HG02981 (cell line): ENCODE measurements at regions not wholly inside any gene's neighbourhood (a gene's known extent, or its start where the extent isn't known, plus 50 kb on each side); places are given as distances from the start of the nearest gene placed in this dataset.
"Not testable (repeated sequence)": the region's sequence is repeated elsewhere in the genome, so short reads cannot be mapped to it uniquely, and the experiment has no call there.

Experiments
- ATAC-seq: cut with Tn5 transposase; IDR thresholded peaks from one replicate; pipeline ENCODE4 v1.9.1; 2021; ENCODE audit warnings: mild to moderate bottlenecking, moderate library complexity; ENCODE audit not compliant: unreplicated experiment

- ATAC-seq = no peak
Measured at GRCh38 chr11:91394073-91394726, 830.4 kb upstream of the FAT3 start.

GRCh38 chr11:91382946-91383345 is 841.7 kb upstream of the FAT3 start:
- ATAC-seq = no peak

- ATAC-seq = no peak
Measured at GRCh38 chr11:91374794-91375193, 849.8 kb upstream of the FAT3 start.

GRCh38 chr11:91373497-91373896 is 851.1 kb upstream of the FAT3 start:
- ATAC-seq = no peak

- no peak for ATAC-seq
Measured at GRCh38 chr11:91366816-91367215, 857.8 kb upstream of the FAT3 start.

- ATAC-seq = no peak
Measured at GRCh38 chr11:91365986-91366585, 858.5 kb upstream of the FAT3 start.

GRCh38 chr11:91350931-91351330 is 873.7 kb upstream of the FAT3 start:
- no peak for ATAC-seq

- ATAC-seq = no peak
Measured at GRCh38 chr11:91326751-91327150, 897.9 kb upstream of the FAT3 start.

GRCh38 chr11:91326280-91326679 is 898.3 kb upstream of the FAT3 start:
- no peak for ATAC-seq

- no peak for ATAC-seq
Measured at GRCh38 chr11:91314521-91314920, 910.1 kb upstream of the FAT3 start.

GRCh38 chr11:91312541-91312940 is 912.1 kb upstream of the FAT3 start:
- ATAC-seq = no peak

GRCh38 chr11:91310085-91310484 is 914.5 kb upstream of the FAT3 start:
- ATAC-seq = no peak

- ATAC-seq = no peak
Measured at GRCh38 chr11:91308069-91308468, 916.5 kb upstream of the FAT3 start.

- no peak for ATAC-seq
Measured at GRCh38 chr11:91305402-91305801, 919.2 kb upstream of the FAT3 start.

GRCh38 chr11:91303749-91304148 is 920.9 kb upstream of the FAT3 start:
- ATAC-seq = no peak

GRCh38 chr11:91299980-91300379 is 924.6 kb upstream of the FAT3 start:
- ATAC-seq = peak; percentile 76

- no peak for ATAC-seq
Measured at GRCh38 chr11:91296629-91297028, 928.0 kb upstream of the FAT3 start.

- ATAC-seq = peak; percentile 64
Measured at GRCh38 chr11:91295591-91295990, 929.0 kb upstream of the FAT3 start.

GRCh38 chr11:91293119-91293518 is 931.5 kb upstream of the FAT3 start:
- ATAC-seq = no peak

GRCh38 chr11:91272089-91272488 is 952.5 kb upstream of the FAT3 start:
- no peak for ATAC-seq

GRCh38 chr11:91268512-91269295 is 955.9 kb upstream of the FAT3 start:
- ATAC-seq = not testable (repeated sequence)

- no peak for ATAC-seq
Measured at GRCh38 chr11:91265946-91266345, 958.7 kb upstream of the FAT3 start.
